ENCODE measurements at regions not wholly inside any gene's neighbourhood (a gene's known extent, or its start where the extent isn't known, plus 50 kb on each side); places are given as distances from the start of the nearest gene placed in this dataset.

DNA sequence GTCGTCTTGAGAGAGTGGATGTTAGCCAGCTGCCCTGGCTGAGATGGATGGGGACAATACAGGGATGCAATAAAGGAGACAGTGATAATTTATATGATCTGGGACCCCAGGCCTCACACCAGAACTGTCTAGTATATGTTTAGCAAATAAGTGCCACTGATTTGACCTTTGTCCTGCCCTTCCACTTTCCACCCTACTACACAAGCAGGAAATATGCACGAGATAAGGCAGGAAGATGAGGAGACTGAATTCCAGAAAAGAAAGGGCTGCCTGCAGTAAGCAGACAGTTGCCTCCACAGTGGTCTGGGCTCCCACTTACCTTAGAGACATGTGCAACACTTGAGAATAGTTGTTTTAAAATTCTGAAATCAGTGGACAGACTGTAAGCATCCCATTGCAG lies 80.2 kb upstream of the ZNF91 start:
- Histone ChIP-seq H3K4me3 (ENCODE audit: low read depth, low read length) (no peak overlapping the region), H3K27ac (ENCODE audit: low read depth, low read length) (no peak overlapping the region), H3K79me1 (ENCODE audit: low read length) (no peaks in the 10 kb centered on the region), H3K4me2 (ENCODE audit: low read length) (no peak overlapping the region), H3K9ac (ENCODE audit: low read length) (no peak overlapping the region), H3K4me1 (ENCODE audit: control insufficient read depth in 1 of 2, insufficient read depth in 2 of 2, low read length in 2 of 2) (no peaks in the 10 kb centered on the region), H3K9me3 (ENCODE audit: insufficient read depth, low read depth, low read length) (peaks cover 21% of the 10 kb centered on the region), H2BK5ac (ENCODE audit: low read depth, low read length, poor library complexity) (no peak overlapping the region), H4K8ac (ENCODE audit: low read depth, low read length) (no peak overlapping the region), H3K4ac (ENCODE audit: low read depth, low read length) (no peak overlapping the region), H2AFZ (ENCODE audit: insufficient read depth, low read length, poor library complexity) (no peak overlapping the region), H3K79me2 (ENCODE audit: control insufficient read depth, insufficient read depth, low read length, poor library complexity) (no peaks in the 10 kb centered on the region), H2AK5ac (ENCODE audit: low read length) (no peak overlapping the region), H4K91ac (ENCODE audit: low read depth, low read length) (no peak overlapping the region), H3K18ac (ENCODE audit: low read length) (no peak overlapping the region), H3K23ac (ENCODE audit: low read length) (no peak overlapping the region), H3K27me3 (ENCODE audit: insufficient read depth, low read length) (no peaks in the 10 kb centered on the region), H3K14ac (ENCODE audit: low read length) (no peak overlapping the region), H4K12ac (ENCODE audit: low read depth, low read length) (no peak overlapping the region), H3K36me3 (ENCODE audit: control insufficient read depth in 1 of 2, insufficient read depth in 2 of 2, low read length in 2 of 2) (no peaks in the 10 kb centered on the region), H2BK120ac (ENCODE audit: insufficient read depth, low read length, poor library complexity) (no peak overlapping the region), H2BK12ac (ENCODE audit: low read length) (no peak overlapping the region)
- WGBS (ENCODE audit: extremely low coverage, insufficient coverage, insufficient read length) = no CpG with 5 or more reads among the region's 2 CpGs
- DNase-seq = no peak

DNA sequence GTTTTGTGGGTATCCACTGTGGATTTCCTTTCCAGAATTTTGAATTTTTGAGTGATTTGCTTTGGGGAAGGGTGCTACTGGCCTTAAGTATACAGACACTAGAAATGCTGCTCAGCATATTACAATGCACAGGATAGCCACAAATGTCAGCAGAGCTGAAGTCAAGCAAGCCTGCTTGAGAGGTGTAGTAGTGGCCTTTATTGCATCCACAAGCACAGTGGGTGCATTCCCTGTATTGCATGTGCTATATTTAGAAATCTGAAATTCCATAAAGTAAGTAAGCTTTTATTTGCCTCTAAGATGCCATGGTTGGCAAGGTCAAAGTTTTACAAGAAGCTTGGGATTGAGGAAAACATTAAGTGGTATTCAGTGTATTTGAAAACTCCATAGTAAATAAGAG lies 79.5 kb upstream of the ZNF91 start:
- Histone ChIP-seq H2BK5ac (ENCODE audit: low read depth, low read length, poor library complexity) (no peak overlapping the region), H3K4me3 (ENCODE audit: low read depth, low read length) (no peak overlapping the region), H3K79me1 (ENCODE audit: low read length) (no peaks in the 10 kb centered on the region), H3K4ac (ENCODE audit: low read depth, low read length) (no peak overlapping the region), H3K23ac (ENCODE audit: low read length) (no peak overlapping the region), H3K9me3 (ENCODE audit: insufficient read depth, low read depth, low read length) (peaks cover 25% of the 10 kb centered on the region), H3K4me1 (ENCODE audit: control insufficient read depth in 1 of 2, insufficient read depth in 2 of 2, low read length in 2 of 2) (no peaks in the 10 kb centered on the region), H2BK12ac (ENCODE audit: low read length) (no peak overlapping the region), H3K27ac (ENCODE audit: low read depth, low read length) (no peak overlapping the region), H3K27me3 (ENCODE audit: insufficient read depth, low read length) (no peaks in the 10 kb centered on the region), H3K14ac (ENCODE audit: low read length) (no peak overlapping the region), H3K18ac (ENCODE audit: low read length) (no peak overlapping the region), H2AFZ (ENCODE audit: insufficient read depth, low read length, poor library complexity) (no peak overlapping the region), H3K9ac (ENCODE audit: low read length) (no peak overlapping the region), H3K36me3 (ENCODE audit: control insufficient read depth in 1 of 2, insufficient read depth in 2 of 2, low read length in 2 of 2) (no peaks in the 10 kb centered on the region), H4K91ac (ENCODE audit: low read depth, low read length) (no peak overlapping the region), H4K12ac (ENCODE audit: low read depth, low read length) (no peak overlapping the region), H3K4me2 (ENCODE audit: low read length) (no peak overlapping the region), H2AK5ac (ENCODE audit: low read length) (no peak overlapping the region), H2BK120ac (ENCODE audit: insufficient read depth, low read length, poor library complexity) (no peak overlapping the region), H3K79me2 (ENCODE audit: control insufficient read depth, insufficient read depth, low read length, poor library complexity) (no peaks in the 10 kb centered on the region), H4K8ac (ENCODE audit: low read depth, low read length) (no peak overlapping the region)
- no peak for DNase-seq

DNA sequence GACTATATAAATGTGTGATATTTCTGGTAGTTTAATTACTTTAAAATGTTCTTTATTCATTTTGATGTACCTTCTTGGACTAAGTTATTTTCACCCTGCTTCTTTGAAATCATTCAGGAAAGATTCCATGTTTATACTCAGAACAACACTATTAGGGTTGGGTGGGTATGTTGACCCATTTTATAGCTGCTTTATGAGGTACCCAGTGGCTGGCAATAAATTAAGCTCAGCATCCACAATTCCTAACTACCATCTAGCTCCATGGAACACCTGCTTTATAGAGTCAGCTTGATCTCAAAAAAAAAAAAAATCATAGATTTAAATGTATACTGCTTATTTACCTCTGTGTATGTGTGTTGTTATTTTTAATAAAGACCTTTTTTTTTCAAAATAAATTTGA lies 78.9 kb upstream of the ZNF91 start:
- H3K27ac ChIP-seq (ENCODE audit: low read depth, low read length) = no peak overlapping the region
- H2AFZ ChIP-seq (ENCODE audit: insufficient read depth, low read length, poor library complexity) = no peak overlapping the region
- no peak overlapping the region for H3K4me2 ChIP-seq (ENCODE audit: low read length)
- no peak overlapping the region for H2BK5ac ChIP-seq (ENCODE audit: low read depth, low read length, poor library complexity)
- H3K23ac ChIP-seq (ENCODE audit: low read length) = no peak overlapping the region
- H3K9me3 ChIP-seq (ENCODE audit: insufficient read depth, low read depth, low read length) = peaks cover 25% of the 10 kb centered on the region
- H2BK12ac ChIP-seq (ENCODE audit: low read length) = no peak overlapping the region
- no peak overlapping the region for H3K14ac ChIP-seq (ENCODE audit: low read length)
- no peak overlapping the region for H3K9ac ChIP-seq (ENCODE audit: low read length)
- H3K4me3 ChIP-seq (ENCODE audit: low read depth, low read length) = no peak overlapping the region
- H3K79me2 ChIP-seq (ENCODE audit: control insufficient read depth, insufficient read depth, low read length, poor library complexity) = no peaks in the 10 kb centered on the region
- H3K4ac ChIP-seq (ENCODE audit: low read depth, low read length) = no peak overlapping the region
- no peak overlapping the region for H3K18ac ChIP-seq (ENCODE audit: low read length)
- no peak overlapping the region for H4K12ac ChIP-seq (ENCODE audit: low read depth, low read length)
- no peak overlapping the region for H4K8ac ChIP-seq (ENCODE audit: low read depth, low read length)
- no peak overlapping the region for H2AK5ac ChIP-seq (ENCODE audit: low read length)
- H3K79me1 ChIP-seq (ENCODE audit: low read length) = no peaks in the 10 kb centered on the region
- H3K4me1 ChIP-seq (ENCODE audit: control insufficient read depth in 1 of 2, insufficient read depth in 2 of 2, low read length in 2 of 2) = no peaks in the 10 kb centered on the region
- H3K36me3 ChIP-seq (ENCODE audit: control insufficient read depth in 1 of 2, insufficient read depth in 2 of 2, low read length in 2 of 2) = no peaks in the 10 kb centered on the region
- no peak for DNase-seq
- no peak overlapping the region for H4K91ac ChIP-seq (ENCODE audit: low read depth, low read length)
- no peaks in the 10 kb centered on the region for H3K27me3 ChIP-seq (ENCODE audit: insufficient read depth, low read length)
- H2BK120ac ChIP-seq (ENCODE audit: insufficient read depth, low read length, poor library complexity) = no peak overlapping the region

DNA sequence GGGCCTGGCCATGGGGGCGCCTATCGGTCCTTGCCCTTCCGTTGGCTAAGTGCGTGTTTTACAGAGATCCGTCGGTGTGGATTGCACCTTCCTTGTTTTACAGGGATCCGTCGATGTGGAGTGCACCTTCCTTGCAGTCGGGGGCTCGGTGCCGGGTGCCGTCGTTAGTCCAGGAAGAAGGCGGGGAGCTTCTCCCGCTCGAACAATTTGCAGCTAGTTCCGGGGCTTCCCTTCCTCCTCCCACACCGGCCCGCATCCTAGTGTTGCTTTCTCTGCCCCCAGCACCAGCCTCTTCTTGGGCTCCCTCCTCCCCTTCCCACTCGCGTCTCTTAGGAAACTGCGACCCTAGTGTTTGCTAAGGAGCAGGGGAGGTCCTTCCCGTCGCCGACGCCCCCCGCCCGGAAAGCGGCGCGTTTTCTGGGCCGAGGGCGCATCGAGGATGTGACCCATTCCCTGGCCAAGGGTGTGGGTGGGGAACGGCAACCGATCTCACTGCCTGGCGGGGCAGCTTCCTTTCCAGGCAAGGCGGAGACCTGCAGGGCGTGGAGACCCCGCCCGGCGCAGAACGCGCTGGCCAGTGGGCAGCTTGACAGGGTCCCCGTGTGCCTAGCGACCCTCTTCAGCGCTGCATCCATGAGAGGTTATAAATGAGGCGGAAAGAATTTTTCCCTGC lies 75.7 kb upstream of the ZNF91 start:
- Histone ChIP-seq H2AFZ (ENCODE audit: insufficient read depth, low read length, poor library complexity) (no peak overlapping the region), H2BK12ac (ENCODE audit: low read length) (no peak overlapping the region), H3K27me3 (ENCODE audit: insufficient read depth, low read length) (no peaks in the 10 kb centered on the region), H4K8ac (ENCODE audit: low read depth, low read length) (no peak overlapping the region), H2BK5ac (ENCODE audit: low read depth, low read length, poor library complexity) (no peak overlapping the region), H3K4me3 (ENCODE audit: low read depth, low read length) (no peak overlapping the region), H3K27ac (ENCODE audit: low read depth, low read length) (no peak overlapping the region), H3K4me1 (ENCODE audit: control insufficient read depth in 1 of 2, insufficient read depth in 2 of 2, low read length in 2 of 2) (no peaks in the 10 kb centered on the region), H2AK5ac (ENCODE audit: low read length) (no peak overlapping the region), H3K79me2 (ENCODE audit: control insufficient read depth, insufficient read depth, low read length, poor library complexity) (no peaks in the 10 kb centered on the region), H3K36me3 (ENCODE audit: control insufficient read depth in 1 of 2, insufficient read depth in 2 of 2, low read length in 2 of 2) (no peaks in the 10 kb centered on the region), H3K79me1 (ENCODE audit: low read length) (no peaks in the 10 kb centered on the region), H3K4me2 (ENCODE audit: low read length) (no peak overlapping the region), H2BK120ac (ENCODE audit: insufficient read depth, low read length, poor library complexity) (no peak overlapping the region), H4K91ac (ENCODE audit: low read depth, low read length) (no peak overlapping the region), H3K9ac (ENCODE audit: low read length) (no peak overlapping the region), H3K18ac (ENCODE audit: low read length) (no peak overlapping the region), H3K9me3 (ENCODE audit: insufficient read depth, low read depth, low read length) (peaks cover 19% of the 10 kb centered on the region), H4K12ac (ENCODE audit: low read depth, low read length) (no peak overlapping the region), H3K14ac (ENCODE audit: low read length) (no peak overlapping the region), H3K4ac (ENCODE audit: low read depth, low read length) (no peak overlapping the region), H3K23ac (ENCODE audit: low read length) (no peak overlapping the region)
- peak in 1 of 2 donors; percentile 23 for DNase-seq
- WGBS (ENCODE audit: extremely low coverage, insufficient coverage, insufficient read length) = no CpG with 5 or more reads among the region's 48 CpGs

All from trophoblast cell (in vitro differentiated cells and primary cell).